Subcutaneous abdominal adipose tissue (tissue), 5 donors: ENCODE measurements at regions not wholly inside any gene's neighbourhood (a gene's known extent, or its start where the extent isn't known, plus 50 kb on each side); places are given as distances from the start of the nearest gene placed in this dataset.
"Not testable (repeated sequence)": the region's sequence is repeated elsewhere in the genome, so short reads cannot be mapped to it uniquely, and the experiment has no call there.

Experiments used
- H3K27ac ChIP-seq: one replicate; pipeline ENCODE4 v1.7.0; 2013; ENCODE audit warnings: low read depth, mild to moderate bottlenecking, inconsistent platforms, low read length, moderate library complexity
- H3K27me3 ChIP-seq, 5 donors: one replicate each; pipeline ENCODE4 v1.7.0; 2013; ENCODE audit warnings: low read length in 5 of 5, inconsistent platforms in 1 of 5; ENCODE audit not compliant: control insufficient read depth in 5 of 5, insufficient read depth in 4 of 5
- H3K36me3 ChIP-seq, 5 donors: one replicate each; pipeline ENCODE4 v1.7.0; 2013; ENCODE audit warnings: low read length in 5 of 5; ENCODE audit not compliant: control insufficient read depth in 5 of 5, insufficient read depth in 5 of 5
- H3K4me1 ChIP-seq, 5 donors: one replicate each; pipeline ENCODE4 v1.7.0; 2013; ENCODE audit warnings: low read length in 5 of 5, mild to moderate bottlenecking in 3 of 5, moderate library complexity in 1 of 5; ENCODE audit not compliant: control insufficient read depth in 5 of 5, insufficient read depth in 5 of 5
- H3K4me3 ChIP-seq, 5 donors: one replicate each; pipeline ENCODE4 v1.7.0; 2013; ENCODE audit warnings: low read length in 5 of 5, low read depth in 1 of 5
- H3K9ac ChIP-seq, 5 donors: one replicate each; pipeline ENCODE4 v1.7.0; 2013; ENCODE audit warnings: low read length in 5 of 5, mild to moderate bottlenecking in 4 of 5, moderate library complexity in 3 of 5
- H3K9me3 ChIP-seq, 5 donors: one replicate each; pipeline ENCODE4 v1.7.0; 2013; ENCODE audit warnings: low read length in 5 of 5; ENCODE audit not compliant: control insufficient read depth in 5 of 5
- donor health status: healthy.
- donor health status: healthy.
- donor health status: healthy.
- donor health status: healthy.
- donor health status: healthy.

GRCh38 chr14:89564286-89564957 lies 147.4 kb upstream of the FOXN3 start:
- H3K9ac ChIP-seq, result no peak overlapping the region
- H3K36me3 ChIP-seq, result peaks cover 0 to 5% (median 0%) of the 10 kb centered on the region in 5 donors
- no peaks in the 10 kb centered on the region for H3K27me3 ChIP-seq
- peaks cover 0 to 26% (median 7%) of the 10 kb centered on the region in 5 donors for H3K4me1 ChIP-seq
- H3K4me3 ChIP-seq, result peak overlapping the region in 3 of 5 donors; percentile 16 to 53 (median 38)
- no peaks in the 10 kb centered on the region for H3K9me3 ChIP-seq
- peak overlapping the region; percentile 44 for H3K27ac ChIP-seq

- Histone ChIP-seq H3K9me3 (no peaks in the 10 kb centered on the region), H3K4me3 (no peak overlapping the region), H3K9ac (no peak overlapping the region), H3K36me3 (peaks cover 0 to 9% (median 5%) of the 10 kb centered on the region in 5 donors), H3K4me1 (peaks cover 0 to 26% (median 7%) of the 10 kb centered on the region in 5 donors), H3K27ac (no peak overlapping the region), H3K27me3 (no peaks in the 10 kb centered on the region)
Measured at GRCh38 chr14:89563471-89563870, 146.4 kb upstream of the FOXN3 start.

- Histone ChIP-seq H3K9ac (no peak overlapping the region), H3K9me3 (no peaks in the 10 kb centered on the region), H3K4me1 (peaks cover 0 to 26% (median 0%) of the 10 kb centered on the region in 5 donors), H3K27me3 (no peaks in the 10 kb centered on the region), H3K27ac (no peak overlapping the region), H3K4me3 (no peak overlapping the region), H3K36me3 (peaks cover 0 to 3% (median 0%) of the 10 kb centered on the region in 5 donors)
Measured at GRCh38 chr14:89551955-89552354, 134.9 kb upstream of the FOXN3 start.

- peaks cover 0 to 26% (median 0%) of the 10 kb centered on the region in 5 donors for H3K4me1 ChIP-seq
- H3K4me3 ChIP-seq, result no peak overlapping the region
- no peak overlapping the region for H3K9ac ChIP-seq
- H3K27me3 ChIP-seq, result no peaks in the 10 kb centered on the region
- no peaks in the 10 kb centered on the region for H3K9me3 ChIP-seq
- H3K27ac ChIP-seq, result no peak overlapping the region
- peaks cover 0 to under 1% (median 0%) of the 10 kb centered on the region in 5 donors for H3K36me3 ChIP-seq
Measured at GRCh38 chr14:89551432-89551831, 134.4 kb upstream of the FOXN3 start.

GRCh38 chr14:89550821-89551220 lies 133.8 kb upstream of the FOXN3 start:
- Histone ChIP-seq H3K27ac (no peak overlapping the region), H3K27me3 (no peaks in the 10 kb centered on the region), H3K9me3 (no peaks in the 10 kb centered on the region), H3K36me3 (no peaks in the 10 kb centered on the region), H3K4me1 (peaks cover 0 to 26% (median 0%) of the 10 kb centered on the region in 5 donors), H3K4me3 (no peak overlapping the region), H3K9ac (no peak overlapping the region)

- no peaks in the 10 kb centered on the region for H3K9me3 ChIP-seq
- no peak overlapping the region for H3K9ac ChIP-seq
- H3K4me3 ChIP-seq, result no peak overlapping the region
- peaks cover 0 to 26% (median 0%) of the 10 kb centered on the region in 5 donors for H3K4me1 ChIP-seq
- no peak overlapping the region for H3K27ac ChIP-seq
- no peaks in the 10 kb centered on the region for H3K36me3 ChIP-seq
- no peaks in the 10 kb centered on the region for H3K27me3 ChIP-seq
Measured at GRCh38 chr14:89549381-89550125, 132.5 kb upstream of the FOXN3 start.

- H3K9ac ChIP-seq, H3K36me3 ChIP-seq, H3K9me3 ChIP-seq, H3K27me3 ChIP-seq, H3K27ac ChIP-seq, H3K4me3 ChIP-seq: not testable (repeated sequence)
- peaks cover 0 to 28% (median 5%) of the 10 kb centered on the region in 5 donors for H3K4me1 ChIP-seq
Measured at GRCh38 chr14:89547047-89547446, 130.0 kb upstream of the FOXN3 start.

- Histone ChIP-seq H3K27ac (no peak overlapping the region), H3K9ac (no peak overlapping the region), H3K4me3 (no peak overlapping the region), H3K9me3 (no peaks in the 10 kb centered on the region), H3K36me3 (no peaks in the 10 kb centered on the region), H3K27me3 (no peaks in the 10 kb centered on the region), H3K4me1 (peaks cover 0 to 9% (median 3%) of the 10 kb centered on the region in 5 donors)
Measured at GRCh38 chr14:89544636-89545301, 127.7 kb upstream of the FOXN3 start.

GRCh38 chr14:89543425-89543790 lies 126.4 kb upstream of the FOXN3 start:
- H3K4me3 ChIP-seq, result no peak overlapping the region
- H3K4me1 ChIP-seq, result peaks cover 0 to 9% (median 3%) of the 10 kb centered on the region in 5 donors
- H3K27ac ChIP-seq, result no peak overlapping the region
- no peaks in the 10 kb centered on the region for H3K27me3 ChIP-seq
- no peaks in the 10 kb centered on the region for H3K36me3 ChIP-seq
- no peak overlapping the region for H3K9ac ChIP-seq
- H3K9me3 ChIP-seq, result no peaks in the 10 kb centered on the region
